ENCODE measurements at regions not wholly inside any gene's neighbourhood (a gene's known extent, or its start where the extent isn't known, plus 50 kb on each side); places are given as distances from the start of the nearest gene placed in this dataset.

DNA sequence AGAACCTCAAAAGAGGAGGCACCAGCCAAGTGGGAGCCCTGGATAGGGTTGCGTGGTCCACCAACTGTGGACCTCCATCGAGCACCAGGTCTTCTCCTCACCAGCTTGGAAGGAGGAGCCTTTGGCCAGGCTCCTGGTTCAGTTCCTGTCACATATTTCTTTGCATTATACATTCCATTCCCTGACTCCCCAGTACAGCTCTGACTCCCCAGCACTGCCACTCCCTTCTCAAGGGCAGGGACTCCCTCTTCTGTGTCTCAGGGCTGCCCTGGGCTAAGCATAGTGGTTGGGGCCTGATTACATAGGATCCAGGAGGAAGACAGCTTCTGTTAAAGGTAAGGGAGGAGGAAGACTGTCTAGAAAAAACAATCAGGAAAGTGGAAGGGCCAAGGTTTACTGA is 91.1 kb downstream of the MRPL14 start:
- dilution Hi-C loops (cut with MboI; ENCODE audit: extremely low pct_ligation_motif_present, low sequenced_read_pairs) = no loop called here
- TF ChIP-seq EZH2 (IDR thresholded peaks at IDR 0.05; ENCODE audit: borderline replicate concordance, low read depth, low read length, severe bottlenecking) (no peak), POLR2A (IDR thresholded peaks at IDR 0.05; ENCODE audit: low read depth, low read length) (no peak), MYC (IDR thresholded peaks at IDR 0.05; ENCODE audit: low read depth, low read length) (no peak), POLR2AphosphoS5 (IDR thresholded peaks at IDR 0.05; ENCODE audit: insufficient read depth, low read depth, low read length) (no peak), CTCF (IDR thresholded peaks at IDR 0.05; ENCODE audit: extremely low read depth in 1 of 2, insufficient read depth in 1 of 2, low read depth in 1 of 2, low read length in 2 of 2) (no peak), GATA2 (IDR thresholded peaks at IDR 0.05; ENCODE audit: insufficient read depth, insufficient read length, low read depth, low read length) (no peak), FOS (IDR thresholded peaks at IDR 0.05; ENCODE audit: borderline replicate concordance, insufficient read depth, low read length) (no peak), JUN (IDR thresholded peaks at IDR 0.05; ENCODE audit: borderline replicate concordance, insufficient read depth, insufficient read length, low read depth) (no peak)
- TF ChIP-seq, protein P1, sequence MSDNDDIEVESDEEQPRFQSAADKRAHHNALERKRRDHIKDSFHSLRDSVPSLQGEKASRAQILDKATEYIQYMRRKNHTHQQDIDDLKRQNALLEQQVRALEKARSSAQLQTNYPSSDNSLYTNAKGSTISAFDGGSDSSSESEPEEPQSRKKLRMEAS (IDR thresholded peaks at IDR 0.05; ENCODE audit: insufficient read depth, insufficient read length) = no peak
- intact Hi-C loops (cut with micrococcal nuclease) = no loop called here
- no peak overlapping the region for H3K9ac ChIP-seq (replicated peaks; ENCODE audit: extremely low read depth, insufficient read depth, low read length)
- peaks cover 17% of the 10 kb centered on the region for H3K4me1 ChIP-seq (ENCODE audit: control insufficient read depth, extremely low read depth, insufficient read depth, low read length)
- DNase-seq (ENCODE audit: low read depth, low spot score) = no peak
- no peak overlapping the region for H3K4me2 ChIP-seq (ENCODE audit: insufficient read depth, low read length)
- H3K27me3 ChIP-seq (ENCODE audit: control insufficient read depth in 2 of 2, insufficient read depth in 2 of 2, low read length in 2 of 2) = peaks cover 0 to 2% of the 10 kb centered on the region in 2 experiments
- H3K9me1 ChIP-seq (replicated peaks; ENCODE audit: control insufficient read depth, extremely low read depth, insufficient read depth, low read length) = no peaks in the 10 kb centered on the region
- no peaks in the 10 kb centered on the region for H4K20me1 ChIP-seq (replicated peaks; ENCODE audit: control insufficient read depth, extremely low read depth, insufficient read depth, low read length)
- H3K4me3 ChIP-seq (replicated peaks in 1 of 3; ENCODE audit: insufficient read depth in 1 of 3, low read depth in 1 of 3, low read length in 3 of 3) = no peak overlapping the region
- ChIA-PET POLR2A (no interaction called here), CTCF (interaction anchor here (0.9 to 1.5 kb wide), 4 partner anchors 14 to 39 kb away, joined by 3 to 5 read pairs (median 4); no protein-coding TSS in a partner anchor)
- no peak overlapping the region for H2AFZ ChIP-seq (ENCODE audit: low read depth, low read length)
- H3K36me3 ChIP-seq (ENCODE audit: control insufficient read depth in 2 of 2, extremely low read depth in 1 of 2, insufficient read depth in 2 of 2, low read length in 2 of 2) = no peaks in the 10 kb centered on the region
- H3K79me2 ChIP-seq (ENCODE audit: control insufficient read depth, insufficient read depth, low read length) = no peaks in the 10 kb centered on the region
- H3K27ac ChIP-seq (ENCODE audit: insufficient read depth, low read depth, low read length) = no peak overlapping the region
- no peaks in the 10 kb centered on the region for H3K9me3 ChIP-seq (replicated peaks; ENCODE audit: control insufficient read depth, insufficient read depth, low read length)
- FAIRE-seq = no peak
- BruUV-seq (replicated peaks) = no TSS peak

Measured in endothelial cell of umbilical vein (primary cell).